ENCODE measurements at regions not wholly inside any gene's neighbourhood (a gene's known extent, or its start where the extent isn't known, plus 50 kb on each side); places are given as distances from the start of the nearest gene placed in this dataset.
A peak's percentile ranks its signal among the peaks of the same experiment; 100 is the strongest.

DNA sequence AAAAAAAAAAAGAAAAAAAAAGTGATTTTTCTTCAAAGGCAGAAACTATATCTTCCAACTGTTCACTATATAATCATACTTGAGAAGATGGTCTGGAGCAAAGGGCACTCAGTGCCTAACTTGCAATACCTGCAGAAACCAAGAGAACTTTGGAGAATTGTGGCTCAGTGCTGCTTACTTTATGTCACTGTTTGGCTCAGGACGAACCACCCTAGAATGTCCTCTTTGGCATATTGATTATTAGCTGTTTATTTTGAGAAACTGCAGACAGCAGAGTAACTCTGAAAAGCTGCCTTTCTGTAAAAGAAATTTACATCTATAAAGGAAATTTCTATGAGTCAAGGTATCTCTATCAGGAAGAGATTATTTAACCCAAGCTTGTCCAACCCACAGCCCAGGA lies 100.2 kb downstream of the BBS10 start:
- Histone ChIP-seq H3K9me3 (no peaks in the 10 kb centered on the region), H3K4me1 (no peaks in the 10 kb centered on the region), H3K27ac (no peak overlapping the region), H3K27me3 (no peaks in the 10 kb centered on the region), H3K36me3 (no peaks in the 10 kb centered on the region), H3K4me3 (no peak overlapping the region)
- DNase-seq: no peak
- TF ChIP-seq, protein P1, sequence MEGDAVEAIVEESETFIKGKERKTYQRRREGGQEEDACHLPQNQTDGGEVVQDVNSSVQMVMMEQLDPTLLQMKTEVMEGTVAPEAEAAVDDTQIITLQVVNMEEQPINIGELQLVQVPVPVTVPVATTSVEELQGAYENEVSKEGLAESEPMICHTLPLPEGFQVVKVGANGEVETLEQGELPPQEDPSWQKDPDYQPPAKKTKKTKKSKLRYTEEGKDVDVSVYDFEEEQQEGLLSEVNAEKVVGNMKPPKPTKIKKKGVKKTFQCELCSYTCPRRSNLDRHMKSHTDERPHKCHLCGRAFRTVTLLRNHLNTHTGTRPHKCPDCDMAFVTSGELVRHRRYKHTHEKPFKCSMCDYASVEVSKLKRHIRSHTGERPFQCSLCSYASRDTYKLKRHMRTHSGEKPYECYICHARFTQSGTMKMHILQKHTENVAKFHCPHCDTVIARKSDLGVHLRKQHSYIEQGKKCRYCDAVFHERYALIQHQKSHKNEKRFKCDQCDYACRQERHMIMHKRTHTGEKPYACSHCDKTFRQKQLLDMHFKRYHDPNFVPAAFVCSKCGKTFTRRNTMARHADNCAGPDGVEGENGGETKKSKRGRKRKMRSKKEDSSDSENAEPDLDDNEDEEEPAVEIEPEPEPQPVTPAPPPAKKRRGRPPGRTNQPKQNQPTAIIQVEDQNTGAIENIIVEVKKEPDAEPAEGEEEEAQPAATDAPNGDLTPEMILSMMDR (IDR thresholded peaks at IDR 0.05): no peak
- intact Hi-C loops (cut with DNase I; ENCODE audit: low total_unique reads): no loop called here

DNA sequence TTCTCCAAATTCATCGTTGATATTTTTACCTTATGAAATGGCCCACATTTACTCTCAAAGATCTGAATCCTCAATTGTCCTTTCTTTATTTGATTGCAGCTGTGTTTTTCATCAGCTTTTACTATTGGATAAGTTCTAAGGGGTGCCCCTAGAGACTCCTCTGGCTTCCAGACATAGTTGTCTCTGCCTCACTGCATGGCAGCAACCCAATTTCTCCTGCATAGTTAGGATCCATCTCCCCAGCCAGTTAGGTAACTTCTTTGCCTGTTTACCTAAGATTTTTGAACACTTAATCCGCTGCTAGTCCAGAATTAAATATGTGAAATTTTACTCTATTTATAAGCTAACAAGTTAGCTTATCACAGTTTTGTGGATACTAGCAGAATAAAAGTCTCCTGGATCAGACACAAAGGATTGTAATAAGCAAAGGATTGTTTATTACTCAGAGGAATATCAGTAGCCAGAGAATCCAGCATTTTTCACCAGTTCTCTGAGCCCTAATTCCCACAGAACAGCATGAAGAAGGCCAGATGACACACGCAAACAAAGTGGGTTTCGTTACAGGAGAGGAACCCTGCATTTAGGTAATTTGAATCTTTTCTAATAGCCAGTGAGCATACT lies 101.1 kb downstream of the BBS10 start:
- DNase-seq: no peak
- H3K4me3 ChIP-seq: no peak overlapping the region
- intact Hi-C loops (cut with DNase I; ENCODE audit: low total_unique reads): no loop called here
- TF ChIP-seq, protein P1 (IDR thresholded peaks at IDR 0.05): no peak
- no peaks in the 10 kb centered on the region for H3K36me3 ChIP-seq
- no peaks in the 10 kb centered on the region for H3K27me3 ChIP-seq
- no peaks in the 10 kb centered on the region for H3K4me1 ChIP-seq
- no peak overlapping the region for H3K27ac ChIP-seq
- no peaks in the 10 kb centered on the region for H3K9me3 ChIP-seq

DNA sequence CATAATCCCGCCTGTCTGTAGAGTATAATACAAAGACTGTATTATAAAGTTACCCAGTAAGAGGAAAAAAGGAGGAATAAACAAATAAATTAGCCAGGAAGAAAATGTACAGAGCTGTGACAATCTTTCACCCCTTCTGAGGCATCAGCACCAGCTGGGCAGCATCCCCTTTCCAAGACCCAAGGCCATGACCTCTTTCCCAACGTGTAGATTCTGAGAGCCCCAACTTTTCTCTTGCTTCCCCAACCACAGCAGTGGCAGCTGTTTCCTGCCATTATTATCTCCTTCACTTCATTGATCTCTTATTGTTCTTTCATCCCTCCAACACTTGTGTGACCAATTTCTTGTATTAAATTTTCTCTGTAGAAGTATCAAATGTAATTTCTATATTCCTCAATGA lies 101.6 kb downstream of the BBS10 start:
- intact Hi-C loops (cut with DNase I; ENCODE audit: low total_unique reads): no loop called here
- no peak overlapping the region for H3K4me3 ChIP-seq
- DNase-seq: no peak
- no peaks in the 10 kb centered on the region for H3K27me3 ChIP-seq
- no peaks in the 10 kb centered on the region for H3K36me3 ChIP-seq
- H3K4me1 ChIP-seq: no peaks in the 10 kb centered on the region
- H3K9me3 ChIP-seq: no peaks in the 10 kb centered on the region
- TF ChIP-seq, protein P1 (IDR thresholded peaks at IDR 0.05): no peak
- H3K27ac ChIP-seq: no peak overlapping the region

DNA sequence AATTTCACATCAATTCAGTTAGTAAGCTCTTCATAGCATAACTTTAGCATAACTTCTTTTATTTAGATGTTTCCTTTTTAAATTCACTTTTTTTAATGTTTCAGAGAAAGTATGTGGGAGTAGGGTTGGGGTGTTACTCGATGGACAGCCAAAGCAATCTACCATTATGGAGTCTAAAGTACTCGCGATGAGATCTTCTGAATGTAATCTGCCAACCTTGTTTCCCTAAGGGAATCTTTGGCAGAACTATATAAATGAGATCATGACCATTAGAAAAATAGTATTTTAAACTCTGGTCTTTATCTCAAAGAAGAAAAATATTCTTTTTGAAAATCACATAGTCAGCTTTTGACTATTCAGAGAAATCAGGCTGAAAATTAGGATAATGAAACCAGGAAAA lies 103.9 kb downstream of the BBS10 start:
- H3K4me1 ChIP-seq: no peaks in the 10 kb centered on the region
- H3K4me3 ChIP-seq: no peak overlapping the region
- no peak overlapping the region for H3K27ac ChIP-seq
- DNase-seq: no peak
- intact Hi-C loops (cut with DNase I; ENCODE audit: low total_unique reads): no loop called here
- TF ChIP-seq, protein P1 (IDR thresholded peaks at IDR 0.05): no peak
- no peaks in the 10 kb centered on the region for H3K36me3 ChIP-seq
- no peaks in the 10 kb centered on the region for H3K27me3 ChIP-seq
- H3K9me3 ChIP-seq: no peaks in the 10 kb centered on the region

DNA sequence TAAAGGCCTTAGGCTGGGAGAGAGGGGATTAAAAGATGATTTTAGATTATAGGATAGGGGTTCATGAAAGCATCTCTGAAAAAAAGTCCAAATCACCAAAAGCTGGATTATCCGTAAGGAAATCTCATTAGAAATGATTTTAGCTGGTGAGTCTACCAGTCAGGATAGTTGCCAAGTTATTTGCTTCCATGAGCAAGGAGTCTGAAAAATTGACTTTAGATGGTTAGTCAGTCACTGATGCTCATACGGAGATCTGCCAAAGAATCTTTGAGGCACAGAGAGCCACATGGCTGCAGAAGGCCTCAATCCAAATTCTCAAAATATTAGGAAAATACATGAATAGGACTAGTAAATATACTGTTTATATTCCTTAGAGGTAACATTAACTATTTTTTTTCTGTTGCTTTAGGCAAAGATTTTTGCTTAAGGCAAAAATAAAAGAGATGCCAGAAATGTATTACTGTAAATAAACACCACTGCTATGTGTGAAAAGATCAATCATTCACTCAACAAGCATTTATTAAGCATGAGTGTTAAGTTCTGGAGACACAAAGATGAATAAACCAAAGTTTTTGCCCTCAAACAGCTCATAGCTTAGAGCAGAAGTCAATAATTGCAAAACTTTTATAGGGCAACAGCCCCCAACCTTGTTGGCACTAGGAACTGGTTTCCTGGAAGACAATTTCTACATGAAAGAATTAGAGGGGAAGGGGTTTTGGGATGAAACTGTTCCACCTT lies 105.2 kb downstream of the BBS10 start:
- Histone ChIP-seq H3K36me3 (no peaks in the 10 kb centered on the region), H3K27me3 (no peaks in the 10 kb centered on the region), H3K9me3 (no peaks in the 10 kb centered on the region), H3K4me3 (no peak overlapping the region), H3K27ac (peak overlapping the region in 1 of 2 donors; percentile 19), H3K4me1 (no peaks in the 10 kb centered on the region)
- TF ChIP-seq, protein P1 (IDR thresholded peaks at IDR 0.05): no peak
- DNase-seq: no peak
- intact Hi-C loops (cut with DNase I; ENCODE audit: low total_unique reads): no loop called here

All from tibial artery (tissue), 4 donors.